GM19025 (cell line): ENCODE measurements at regions not wholly inside any gene's neighbourhood (a gene's known extent, or its start where the extent isn't known, plus 50 kb on each side); places are given as distances from the start of the nearest gene placed in this dataset.
A peak's percentile ranks its signal among the peaks of the same experiment; 100 is the strongest.
"Not testable (repeated sequence)": the region's sequence is repeated elsewhere in the genome, so short reads cannot be mapped to it uniquely, and the experiment has no call there.

ENCODE experiments used
- ATAC-seq: cut with Tn5 transposase; IDR thresholded peaks from one replicate; pipeline ENCODE4 v1.9.1; 2021; ENCODE audit warnings: mild to moderate bottlenecking, low read depth, moderate library complexity; ENCODE audit not compliant: unreplicated experiment

DNA sequence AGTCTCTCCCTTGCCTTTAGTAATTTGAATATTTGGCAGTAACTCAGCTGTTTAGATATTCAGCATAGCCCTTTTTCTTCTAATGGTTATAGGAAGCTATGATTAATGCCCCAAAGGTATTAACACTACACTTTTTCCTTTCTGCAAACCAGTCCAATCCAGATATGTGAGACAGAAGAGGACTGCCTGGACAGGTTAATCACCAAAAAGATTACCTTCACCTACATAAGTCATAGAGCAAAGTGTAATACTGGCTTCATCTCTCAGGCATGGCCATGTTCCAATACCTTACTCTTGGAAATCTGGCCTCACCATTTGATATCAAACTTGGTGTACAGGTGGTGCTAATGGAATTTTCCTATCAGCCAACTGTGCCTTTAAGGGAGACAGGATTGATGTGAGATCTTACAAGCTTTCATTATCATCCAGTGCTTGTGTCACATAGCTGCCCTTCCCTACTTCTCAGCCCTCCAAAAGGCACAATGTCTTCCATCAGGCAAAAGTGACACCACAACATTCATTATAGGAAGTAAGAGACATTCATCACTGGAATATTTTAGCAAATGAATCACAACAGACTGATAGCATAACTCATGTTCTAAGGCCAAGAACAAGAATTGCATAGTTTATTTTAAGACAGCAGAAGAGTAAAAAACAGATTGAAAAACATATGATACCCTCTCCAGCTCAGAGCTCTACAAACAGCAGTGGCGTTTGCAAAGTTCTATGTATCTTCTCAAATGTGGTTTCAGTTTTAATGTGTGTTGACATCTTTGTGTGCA is 91.2 kb upstream of the PAM start:
- ATAC-seq = no peak

DNA sequence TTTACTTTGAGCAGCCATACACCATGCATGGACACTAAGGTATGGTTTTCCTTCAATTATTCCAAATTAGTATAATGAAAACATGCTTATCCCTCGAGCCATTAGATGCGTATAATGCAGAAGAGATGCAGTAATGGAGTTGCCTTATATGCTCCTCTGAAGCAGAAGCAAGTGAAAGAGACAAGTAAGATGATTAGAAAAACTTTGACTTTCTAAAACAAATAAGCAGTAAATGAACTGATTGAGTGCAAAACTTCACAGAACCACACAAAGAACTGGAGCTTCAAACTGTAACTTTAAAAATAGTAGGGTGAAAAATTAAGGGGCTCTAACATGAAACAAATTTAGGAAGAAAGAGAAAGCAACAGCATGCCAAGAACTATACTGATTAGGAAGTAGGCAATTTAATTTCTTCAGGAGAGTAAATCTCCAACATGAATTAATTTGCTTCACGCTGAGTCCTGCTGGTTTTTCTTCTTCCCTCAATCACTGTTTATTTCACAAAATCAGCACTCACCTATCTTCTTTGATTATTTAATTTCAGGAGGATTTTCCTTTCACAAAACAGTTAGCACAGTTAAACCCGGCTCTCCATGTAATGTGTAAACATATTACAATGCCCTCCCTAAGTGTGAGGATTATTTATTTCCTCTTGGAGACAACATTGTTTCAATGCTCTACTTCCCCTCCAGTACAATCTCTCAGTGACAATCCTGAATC is 90.3 kb upstream of the PAM start:
- ATAC-seq = no peak

DNA sequence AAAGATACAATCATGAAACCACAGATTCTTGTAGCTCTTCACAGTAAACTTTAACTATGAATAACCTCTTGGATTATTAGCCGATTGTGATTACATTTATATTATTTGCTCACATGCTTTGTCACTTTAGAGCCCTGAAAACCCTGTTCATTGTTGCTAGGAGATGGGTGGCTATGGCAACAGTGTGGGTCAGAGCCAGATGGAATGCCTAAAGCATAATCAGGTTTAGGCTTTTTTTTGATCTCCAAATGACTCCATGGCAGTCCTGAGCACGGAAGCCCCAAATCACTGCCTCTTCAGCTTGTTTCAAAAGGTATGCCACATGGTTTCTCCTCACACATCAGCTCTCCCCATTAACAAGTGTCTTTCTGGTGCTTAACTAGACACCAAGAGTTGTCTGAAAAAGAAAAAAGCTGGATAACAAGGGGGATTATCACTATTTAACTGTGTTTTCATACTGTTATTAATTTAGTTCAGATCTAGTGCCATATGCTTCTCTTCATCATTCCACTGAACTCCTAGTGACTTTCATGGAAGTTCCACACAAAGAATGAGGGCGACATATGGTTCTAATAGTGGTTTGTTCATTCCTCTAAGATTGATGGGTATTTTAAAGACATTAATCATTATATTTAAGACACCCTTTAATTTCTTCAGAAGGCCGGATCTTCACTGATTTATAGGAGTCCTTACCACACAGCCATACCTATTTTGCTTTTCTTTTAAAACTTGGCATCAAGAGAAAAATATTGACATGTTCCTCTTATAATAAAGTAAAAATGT is 88.8 kb upstream of the PAM start:
- ATAC-seq = no peak

DNA sequence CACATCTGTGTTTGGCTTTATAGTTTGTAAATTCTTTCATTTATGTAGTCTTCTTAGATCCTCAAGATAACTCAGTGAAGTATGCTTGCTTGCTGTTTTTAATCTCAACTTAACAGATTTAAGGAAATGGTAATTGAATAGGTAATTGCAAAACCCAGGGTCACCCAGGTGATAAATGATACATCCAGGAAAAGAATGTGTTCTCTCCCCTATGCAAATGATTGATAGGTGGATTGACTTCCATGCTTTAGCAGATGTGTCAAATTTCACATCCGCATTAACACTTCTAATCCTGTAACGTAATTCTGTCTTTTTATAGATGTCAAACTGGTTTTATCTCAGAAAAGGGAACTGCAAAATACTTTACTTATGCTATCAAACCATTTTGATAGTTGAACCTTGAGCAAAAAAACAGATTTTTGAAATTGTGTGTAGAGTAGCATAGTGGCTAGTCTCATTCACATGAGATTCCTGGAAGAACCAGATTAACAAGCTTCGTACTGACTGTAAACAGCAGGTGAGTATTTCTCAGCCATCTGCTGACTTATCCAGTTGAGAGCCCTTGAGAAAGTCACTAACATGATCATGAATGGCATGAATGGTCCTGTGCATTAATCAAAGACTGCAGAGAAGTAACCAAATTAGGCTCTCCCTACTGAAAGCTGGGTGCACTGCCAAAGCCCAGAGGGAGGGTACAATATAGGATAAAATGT is 86.7 kb upstream of the PAM start:
- ATAC-seq = no peak

DNA sequence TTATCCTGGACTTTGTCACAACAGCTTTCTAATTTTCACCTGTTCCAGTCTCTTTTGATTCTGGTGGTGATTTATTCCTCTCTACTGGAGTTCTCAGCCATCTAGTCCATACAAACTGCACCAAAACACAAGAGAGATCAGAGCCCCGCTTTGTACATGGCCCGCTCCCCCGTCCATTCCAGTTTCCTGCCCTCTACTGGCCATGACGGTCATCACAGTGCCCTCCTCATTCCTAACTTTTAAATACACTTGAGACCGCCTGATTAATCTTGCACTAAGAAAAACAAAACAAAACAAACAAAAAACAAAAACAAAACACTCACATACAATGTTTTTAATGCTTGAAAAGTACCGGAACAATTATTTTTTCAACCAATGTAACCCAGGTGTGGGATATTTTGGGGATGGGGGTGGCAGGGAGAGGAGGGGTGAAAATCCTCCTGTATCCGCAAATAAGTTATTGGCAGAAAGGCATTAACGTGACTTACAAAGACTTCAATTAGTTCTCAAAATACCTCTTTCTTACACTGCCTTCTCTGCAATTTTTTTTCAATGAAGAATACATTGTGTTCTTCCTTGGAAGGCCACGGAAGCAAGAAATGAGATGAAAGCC is 84.8 kb upstream of the PAM start:
- no peak for ATAC-seq

DNA sequence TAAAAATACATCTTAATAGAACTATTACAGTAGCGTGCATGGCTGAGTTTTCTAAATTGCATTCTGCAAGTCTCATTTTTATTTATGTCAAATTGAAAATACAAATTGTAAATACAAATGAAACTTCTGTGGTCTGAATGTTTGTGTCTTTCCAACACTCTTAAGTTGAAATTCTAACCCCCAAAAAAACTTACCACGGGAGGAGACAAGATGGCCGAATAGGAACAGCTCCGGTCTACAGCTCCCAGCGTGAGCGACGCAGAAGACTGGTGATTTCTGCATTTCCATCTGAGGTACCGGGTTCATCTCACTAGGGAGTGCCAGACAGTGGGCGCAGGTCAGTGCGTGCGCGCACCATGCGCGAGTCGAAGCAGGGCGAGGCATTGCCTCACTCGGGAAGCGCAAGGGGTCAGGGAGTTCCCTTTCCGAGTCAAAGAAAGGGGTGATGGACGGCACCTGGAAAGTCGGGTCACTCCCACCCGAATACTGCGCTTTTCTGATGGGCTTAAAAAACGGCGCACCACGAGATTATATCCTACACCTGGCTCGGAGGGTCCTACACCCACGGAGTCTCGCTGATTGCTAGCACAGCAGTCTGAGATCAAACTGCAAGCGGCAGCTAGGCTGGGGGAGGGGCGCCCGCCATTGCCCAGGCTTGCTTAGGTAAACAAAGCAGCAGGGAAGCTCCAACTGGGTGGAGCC is 83.9 kb upstream of the PAM start:
- not testable (repeated sequence) for ATAC-seq

DNA sequence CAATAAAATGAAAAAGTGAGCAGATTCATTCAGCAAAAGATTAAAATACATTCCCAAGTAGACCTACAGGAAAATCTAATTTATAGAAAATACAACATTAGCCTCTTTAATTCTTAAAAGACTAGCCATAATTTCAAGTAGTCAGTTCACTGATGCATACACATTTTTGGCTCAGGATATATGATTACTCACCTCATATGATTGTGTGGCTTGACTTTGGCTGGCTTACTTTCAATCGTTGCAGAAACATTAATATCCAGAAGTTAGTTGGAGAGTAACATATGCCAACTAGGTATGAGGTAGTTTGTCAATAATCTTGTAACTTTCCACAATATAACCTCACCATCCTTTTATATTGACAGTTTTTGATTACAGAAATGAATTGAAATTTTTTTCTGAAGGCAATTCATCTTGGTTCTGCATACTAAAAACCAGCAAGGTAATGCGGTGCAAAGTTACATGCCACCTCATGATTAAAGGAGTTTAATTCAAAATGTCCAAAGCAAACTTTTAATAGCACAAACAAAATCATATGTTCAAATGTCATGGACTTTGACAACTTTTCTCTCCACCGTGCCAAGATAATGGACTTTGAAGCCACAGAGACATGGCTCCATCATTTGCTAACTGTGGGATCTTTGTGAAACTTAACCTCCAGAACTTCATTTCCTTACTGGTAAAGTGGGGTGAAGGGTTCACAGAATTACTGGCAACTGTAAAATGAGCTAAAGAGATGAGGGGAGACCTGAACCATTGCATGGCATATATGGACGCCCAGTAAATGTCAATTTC is 76.6 kb upstream of the PAM start:
- no peak for ATAC-seq

DNA sequence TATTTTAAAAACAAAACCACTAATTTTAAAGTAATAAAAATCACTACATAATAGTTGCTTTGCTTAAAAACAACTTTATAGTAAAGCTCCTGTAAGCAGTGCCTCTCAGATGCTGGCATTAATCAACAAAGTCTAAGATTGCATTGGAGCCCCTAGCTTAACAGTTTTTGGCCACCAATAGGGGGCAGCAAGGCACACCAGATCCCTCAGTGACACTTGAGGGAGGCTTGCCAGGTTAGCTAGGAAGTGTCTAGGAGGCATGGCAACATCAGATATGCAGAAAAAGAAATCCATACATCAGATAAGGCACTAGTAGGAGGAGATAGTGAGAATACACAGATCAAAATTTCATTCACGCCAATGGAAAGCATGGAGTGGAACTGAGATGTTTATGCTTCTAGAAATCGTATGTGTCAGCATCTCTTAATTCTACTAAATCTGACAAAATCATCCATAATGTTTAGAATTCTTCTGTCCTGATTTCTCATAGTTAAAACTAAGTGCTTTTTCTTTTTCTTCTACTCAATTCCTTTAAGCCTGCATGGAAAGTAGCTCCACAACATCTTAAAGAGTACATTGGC is 73.6 kb upstream of the PAM start:
- peak; percentile 92 for ATAC-seq

DNA sequence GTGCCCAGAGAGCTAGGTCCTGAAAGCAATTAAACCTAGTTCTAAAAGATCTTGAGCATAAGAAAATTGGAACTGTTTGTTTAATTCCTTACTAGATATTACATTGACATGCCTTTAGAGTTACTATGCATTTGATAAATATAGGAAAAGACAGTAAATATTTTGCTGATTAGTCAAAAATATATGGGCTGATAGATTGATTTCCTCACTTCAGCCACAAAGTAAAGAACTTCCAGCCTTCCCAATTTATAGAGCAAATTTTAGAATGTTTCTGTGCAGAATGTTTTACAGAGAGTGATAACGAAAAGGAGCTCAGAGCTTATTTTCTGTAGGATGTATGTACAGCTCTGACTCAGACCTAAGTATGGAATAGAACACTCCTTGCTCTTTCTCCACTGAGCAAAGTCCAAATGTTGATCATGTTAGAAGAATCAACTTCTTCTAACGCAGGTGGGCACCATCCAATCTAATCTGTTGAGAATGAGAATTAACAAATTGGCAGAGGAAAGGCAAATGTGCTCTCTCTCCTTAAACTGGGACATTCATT is 72.9 kb upstream of the PAM start:
- no peak for ATAC-seq

DNA sequence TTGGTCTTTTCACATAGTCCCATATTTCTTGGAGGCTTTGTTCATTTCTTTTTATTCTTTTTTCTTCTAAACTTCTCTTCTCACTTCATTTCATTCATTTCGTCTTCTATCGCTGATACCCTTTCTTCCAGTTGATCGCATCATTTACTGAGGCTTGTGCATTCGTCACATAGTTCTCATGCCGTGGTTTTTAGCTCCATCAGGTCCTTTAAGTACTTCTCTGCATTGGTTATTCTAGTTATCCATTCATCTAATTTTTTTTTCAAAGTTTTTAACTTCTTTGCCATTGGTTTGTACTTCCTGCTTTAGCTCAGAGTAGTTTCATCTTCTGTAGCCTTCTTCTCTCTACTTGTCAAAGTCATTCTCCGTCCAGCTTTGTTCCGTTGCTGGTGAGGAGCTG is 67.0 kb upstream of the PAM start:
- not testable (repeated sequence) for ATAC-seq

DNA sequence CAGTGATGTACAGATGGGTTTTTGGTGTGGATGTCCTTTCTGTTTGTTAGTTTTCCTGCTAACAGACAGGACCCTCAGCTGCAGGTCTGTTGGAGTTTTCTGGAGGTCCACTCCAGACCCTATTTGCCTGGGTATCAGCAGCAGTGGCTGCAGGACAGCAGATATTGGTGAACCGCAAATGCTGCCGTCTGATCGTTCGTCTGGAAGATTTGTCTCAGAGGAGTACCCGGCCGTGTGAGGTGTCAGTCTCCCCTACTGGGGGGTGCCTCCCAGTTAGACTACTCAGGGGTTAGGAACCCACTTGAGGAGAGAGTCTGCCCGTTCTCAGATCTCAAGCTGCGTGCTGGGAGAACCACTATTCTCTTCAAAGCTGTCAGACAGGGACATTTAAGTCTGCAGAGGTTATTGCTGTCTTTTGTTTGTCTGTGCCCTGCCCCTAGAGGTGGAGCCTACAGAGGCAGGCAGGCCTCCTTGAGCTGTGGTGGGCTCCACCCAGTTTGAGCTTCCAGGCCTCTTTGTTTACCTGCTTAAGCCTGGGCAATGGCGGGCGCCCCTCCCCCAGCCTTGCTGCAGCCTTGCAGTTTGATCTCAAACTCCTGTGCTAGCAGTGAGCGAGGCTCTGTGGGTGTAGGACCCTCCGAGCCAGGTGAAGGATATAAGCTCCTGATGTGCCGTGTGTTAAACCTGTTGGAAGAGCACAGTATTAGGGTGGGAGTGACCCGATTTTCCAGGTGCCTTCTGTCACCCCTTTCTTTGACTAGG is 66.3 kb upstream of the PAM start:
- not testable (repeated sequence) for ATAC-seq

DNA sequence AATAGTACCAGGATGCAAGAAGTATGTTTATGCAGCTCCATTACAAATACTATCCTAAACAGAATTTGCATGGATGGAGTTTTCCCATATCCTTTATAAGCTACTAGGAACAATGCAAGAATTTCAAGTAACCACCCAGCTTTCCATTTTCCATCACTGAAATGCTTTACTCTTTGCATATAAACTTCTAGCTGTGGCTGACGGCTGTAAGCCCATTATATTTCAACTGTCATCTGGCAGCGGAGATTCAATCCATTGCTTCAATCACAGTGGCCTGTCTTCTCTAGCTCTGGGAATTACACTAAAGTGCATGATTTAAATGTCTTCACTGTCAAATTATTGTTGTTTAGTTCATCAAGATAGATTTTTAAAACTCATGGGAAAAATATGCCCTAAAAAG is 64.2 kb upstream of the PAM start:
- no peak for ATAC-seq

DNA sequence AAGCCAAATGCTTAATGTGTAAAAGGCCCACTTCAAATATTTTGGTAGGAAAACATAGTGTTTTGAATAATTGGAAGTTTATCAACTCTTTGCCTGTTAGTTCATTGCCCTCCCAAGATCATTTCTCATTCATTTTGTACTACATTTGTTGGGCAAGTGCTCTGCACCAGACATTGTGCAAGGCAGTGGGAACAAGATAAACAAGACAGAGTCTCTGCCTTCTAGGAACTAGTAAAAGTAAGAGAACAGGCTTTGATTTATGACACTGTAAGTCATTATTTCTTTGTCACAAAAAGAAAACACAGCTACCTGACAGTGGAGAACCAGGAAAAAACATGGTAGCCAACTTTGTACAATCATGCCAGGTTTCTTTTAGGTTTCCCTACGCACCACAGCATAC is 63.7 kb upstream of the PAM start:
- no peak for ATAC-seq

DNA sequence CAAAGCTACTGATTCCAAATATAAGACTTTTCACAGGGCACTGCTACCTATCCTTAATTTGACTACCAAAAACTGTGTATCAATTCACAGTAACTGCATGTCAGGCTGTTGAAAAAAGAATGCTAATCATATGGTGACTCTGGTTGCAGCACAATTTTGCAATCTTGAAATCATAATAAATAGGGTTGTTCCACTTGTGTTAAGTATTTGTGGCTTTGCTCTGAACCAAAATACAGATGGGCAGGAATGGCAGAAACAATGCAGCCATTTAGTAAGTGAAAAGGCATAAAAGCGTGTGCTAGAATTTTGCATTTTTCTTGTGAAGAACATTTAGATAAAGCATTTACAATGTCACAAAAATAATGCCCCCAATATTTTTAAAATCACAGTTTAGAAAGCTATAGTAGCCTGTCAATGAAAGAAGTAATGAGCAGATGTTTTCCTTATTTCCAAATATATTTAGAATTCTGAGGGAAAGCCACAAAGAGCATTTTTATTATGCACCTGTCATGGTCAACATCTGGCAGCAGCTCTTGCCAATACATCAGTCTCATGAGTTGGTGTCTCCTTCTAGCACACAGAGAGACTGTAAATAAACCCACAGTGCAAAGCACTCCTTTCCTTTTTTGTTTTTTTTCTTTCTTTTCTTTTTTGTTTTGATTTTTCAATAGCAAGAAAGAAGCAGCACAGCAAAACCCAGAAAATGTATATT is 54.8 kb upstream of the PAM start:
- no peak for ATAC-seq

DNA sequence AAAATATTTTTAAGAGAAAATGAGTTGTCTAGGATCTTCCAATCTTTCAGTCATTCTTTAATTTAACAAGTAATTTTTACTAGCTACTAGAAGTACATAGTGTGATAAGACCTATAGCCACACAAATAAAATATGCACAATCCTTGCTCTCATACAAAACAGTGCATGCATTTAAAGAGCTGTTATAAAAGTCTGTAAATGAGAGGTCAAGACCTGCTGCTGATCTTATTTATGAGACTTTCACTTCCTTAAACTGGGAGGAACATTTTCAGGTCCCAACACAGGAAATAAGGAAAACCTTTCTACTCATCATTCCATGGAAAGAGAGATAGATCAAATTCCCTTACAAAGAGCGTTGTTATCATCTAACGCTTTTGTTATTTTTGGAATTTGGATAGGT is 54.2 kb upstream of the PAM start:
- ATAC-seq = no peak

DNA sequence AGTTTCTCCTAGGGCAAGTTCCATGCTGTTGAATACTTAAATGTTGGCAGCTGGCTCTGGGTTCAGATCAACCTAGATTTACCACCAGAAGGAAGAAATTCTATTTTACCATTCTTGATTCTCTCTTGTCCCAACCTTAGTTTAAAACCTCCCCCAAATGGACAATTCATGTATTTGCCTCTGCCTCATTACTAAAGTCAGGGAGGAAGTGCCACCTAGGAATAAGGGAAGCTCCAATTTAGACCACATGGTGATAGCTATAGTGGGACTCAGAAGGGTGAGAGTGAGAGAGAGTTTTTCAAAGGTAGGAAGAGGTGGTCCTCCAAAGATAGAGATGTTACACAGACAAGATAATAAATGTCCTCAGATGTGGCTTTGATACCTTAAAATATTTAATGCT is 53.4 kb upstream of the PAM start:
- no peak for ATAC-seq
